GM12878 (cell line): ENCODE measurements at regions not wholly inside any gene's neighbourhood (a gene's known extent, or its start where the extent isn't known, plus 50 kb on each side); places are given as distances from the start of the nearest gene placed in this dataset.

Experiments used
- ATAC-seq: fragments of 200-7000 bp; cut with Tn5 transposase; 3 replicates; pipeline ENCODE4 v1.9.1; 2020; ENCODE audit warnings: mild to moderate bottlenecking, moderate library complexity
- BruUV-seq: library from RNA; stranded (reverse); fragments of 400-500 nt; replicated peaks from 2 replicates; lab custom pipeline; 2021; lab: Mats Ljungman, UMichigan
- CTCF ChIA-PET: fragments of 300-600 bp; sonication (Branson Sonifier 250); formaldehyde crosslinking; extraction: SDS; loops from one replicate; lab custom pipeline; 2021; ENCODE audit warnings: inconsistent platforms; lab: Yijun Ruan, JAX
- POLR2A ChIA-PET: fragments of 350-600 bp; formaldehyde crosslinking; extraction: SDS; loops from one replicate; lab custom pipeline; 2021; ENCODE audit warnings: inconsistent platforms; lab: Charles Lee
- RAD21 ChIA-PET: fragments of 300-600 bp; sonication (Branson Sonifier 250); formaldehyde crosslinking; loops from one replicate; lab custom pipeline; 2023; ENCODE audit warnings: antibody characterized with exemption; ENCODE audit not compliant: unreplicated experiment; lab: Charles Lee
- SMC1A ChIA-PET: fragments of 300-600 bp; sonication (Branson Sonifier 250); formaldehyde crosslinking; loops from one replicate; lab custom pipeline; 2023; ENCODE audit not compliant: unreplicated experiment, uncharacterized antibody; lab: Charles Lee
- DNase-seq: peaks from one replicate; pipeline ENCODE4 v3.0.0-alpha.2; 2011; ENCODE audit warnings: low read depth, low spot score
- FAIRE-seq: peaks from 3 replicates; lab custom pipeline; 2011; peaks lifted over from hg19 to GRCh38; lab: Jason Lieb, UNC
- H2AFZ ChIP-seq: 2 replicates; pipeline ENCODE4 v1.6.0; 2011; ENCODE audit warnings: low read depth, low read length, control low read depth; ENCODE audit not compliant: control insufficient read depth
- H3K27ac ChIP-seq: 2 replicates; pipeline ENCODE4 v1.5.1; 2011; ENCODE audit warnings: control low read depth; ENCODE audit not compliant: control insufficient read depth, insufficient read depth
- H3K27me3 ChIP-seq, 2 experiments: replicated peaks in 1 of 2; 2 replicates each; pipeline versions ENCODE4 v1.6.0 to v1.6.1; 2011; ENCODE audit warnings: low read length in 1 of 2; ENCODE audit not compliant: control insufficient read depth in 2 of 2, insufficient read depth in 2 of 2
- H3K36me3 ChIP-seq, 2 experiments: 2 replicates each; pipeline ENCODE4 v1.5.1; 2011; ENCODE audit warnings: low read length in 1 of 2; ENCODE audit not compliant: control insufficient read depth in 2 of 2, insufficient read depth in 2 of 2
- H3K4me1 ChIP-seq: 2 replicates; pipeline ENCODE4 v1.6.1; 2011; ENCODE audit warnings: mild to moderate bottlenecking, low read length, moderate library complexity, mixed read lengths; ENCODE audit not compliant: control insufficient read depth, insufficient read depth
- H3K4me2 ChIP-seq: 2 replicates; pipeline ENCODE4 v1.6.0; 2011; ENCODE audit warnings: control low read depth; ENCODE audit not compliant: control insufficient read depth, insufficient read depth
- H3K4me3 ChIP-seq: fragments of 200-600 bp; sonication (generic); 2 replicates; pipeline ENCODE4 v1.5.1; 2016
- H3K79me2 ChIP-seq: 2 replicates; pipeline ENCODE4 v1.6.0; 2011; ENCODE audit warnings: low read length; ENCODE audit not compliant: control insufficient read depth, insufficient read depth
- H3K9ac ChIP-seq: 2 replicates; pipeline ENCODE4 v1.8.0; 2011; ENCODE audit warnings: low read length, control low read depth, mixed read lengths; ENCODE audit not compliant: control insufficient read depth, insufficient read depth
- H3K9me3 ChIP-seq: replicated peaks from 3 replicates; pipeline ENCODE4 v1.5.1; 2011; ENCODE audit warnings: mild to moderate bottlenecking, low read length; ENCODE audit not compliant: control insufficient read depth, insufficient read depth
- H4K20me1 ChIP-seq: 2 replicates; pipeline ENCODE4 v1.6.0; 2011; ENCODE audit not compliant: control insufficient read depth, insufficient read depth
- BCL11A ChIP-seq: IDR thresholded peaks from 2 replicates; pipeline ENCODE4 v1.6.1; 2011; ENCODE audit warnings: low read depth, low read length
- CBX5 ChIP-seq: sonication (generic); IDR thresholded peaks from 2 replicates; pipeline ENCODE4 v1.6.1; 2016; ENCODE audit warnings: low read depth, moderate library complexity, mild to moderate bottlenecking, inconsistent platforms
- CTCF ChIP-seq, 3 experiments: IDR thresholded peaks in 2 of 3; conservative IDR thresholded peaks in 1 of 3; 2 replicates each; pipeline ENCODE4 v1.5.1; 2011; ENCODE audit warnings: low read depth in 3 of 3, low read length in 3 of 3, mild to moderate bottlenecking in 3 of 3, control low read depth in 2 of 3, moderate library complexity in 2 of 3, inconsistent platforms in 1 of 3, mixed read lengths in 1 of 3; ENCODE audit not compliant: control insufficient read depth in 2 of 3, insufficient read depth in 1 of 3; ENCODE audit errors: extremely low read depth in 1 of 3
- E2F4 ChIP-seq: IDR thresholded peaks from 2 replicates; pipeline ENCODE4 v1.6.1; 2012; ENCODE audit warnings: low read depth, low read length, improper control_type of control experiment
- ESRRA ChIP-seq: IDR thresholded peaks from 2 replicates; pipeline ENCODE4 v1.6.1; 2012; ENCODE audit warnings: mild to moderate bottlenecking, low read length, improper control_type of control experiment
- HCFC1 ChIP-seq: fragments of 150-350 bp; IDR thresholded peaks from 2 replicates; pipeline ENCODE4 v1.6.1; 2014; ENCODE audit warnings: low read length
- ZSCAN29 ChIP-seq: fragments of 450-650 bp; IDR thresholded peaks from 2 replicates; pipeline ENCODE4 v1.6.1; 2017; ENCODE audit warnings: mild to moderate bottlenecking, moderate library complexity
- WGBS: methylation state at CpG from one replicate; pipeline ENCODE4 v1.1.6; 2016; ENCODE audit warnings: low lambda C conversion rate; ENCODE audit not compliant: insufficient replicate concordance, insufficient coverage; ENCODE audit errors: missing lambda C conversion rate; 5-methylcytosine and 5-hydroxymethylcytosine counted together
- in situ Hi-C: fragments of 300-500 bp; cut with MboI; formaldehyde crosslinking; loops from 9 replicates; pipeline ENCODE4 v1.14.3; 2018; ENCODE audit warnings: mixed read lengths
- intact Hi-C: fragments of 100-400 bp; cut with micrococcal nuclease; formaldehyde crosslinking; loops from one replicate; pipeline ENCODE4 v1.14.2; 2022; ENCODE audit not compliant: unreplicated experiment

GRCh38 chr17:72372185-72372584 is 251.4 kb downstream of the SOX9 start:
- Histone ChIP-seq H3K9ac (no peak overlapping the region), H3K36me3 (no peaks in the 10 kb centered on the region), H2AFZ (no peak overlapping the region), H4K20me1 (no peaks in the 10 kb centered on the region), H3K4me2 (no peak overlapping the region), H3K27me3 (no peaks in the 10 kb centered on the region), H3K4me3 (no peak overlapping the region)
- POLR2A ChIA-PET, result no interaction called here
- WGBS, result 85% methylated on average over 10 of the region's 10 CpGs
- RAD21 ChIA-PET, result no interaction called here
- intact Hi-C loops, result no loop called here
- no peak for FAIRE-seq
- no peak for TF ChIP-seq E2F4
- TF ChIP-seq ZSCAN29, result no peak
- no peak for TF ChIP-seq CTCF (IDR thresholded peaks at IDR 0.05 in 2 of 3, conservative IDR thresholded peaks at IDR 0.05 in 1 of 3; ENCODE audit: control insufficient read depth in 2 of 3, extremely low read depth in 1 of 3, insufficient read depth in 1 of 3, low read depth in 3 of 3, low read length in 3 of 3)
- TF ChIP-seq HCFC1, result no peak
- no peak for TF ChIP-seq BCL11A
- TF ChIP-seq CBX5, result no peak
- no peak for TF ChIP-seq ESRRA
- TF ChIP-seq, all 136 proteins: peak for 0
- Histone ChIP-seq H3K79me2 (no peaks in the 10 kb centered on the region), H3K27ac (no peak overlapping the region), H3K9me3 (no peaks in the 10 kb centered on the region; the same call in 2 of the 3 replicates), H3K4me1 (no peaks in the 10 kb centered on the region)
- no peak for DNase-seq
- ChIA-PET CTCF (no interaction called here), SMC1A (no interaction called here)
- no peak for ATAC-seq
- in situ Hi-C loops, result no loop called here
- no TSS peak for BruUV-seq
